ENCODE measurements at regions not wholly inside any gene's neighbourhood (a gene's known extent, or its start where the extent isn't known, plus 50 kb on each side); places are given as distances from the start of the nearest gene placed in this dataset.
A peak's percentile ranks its signal among the peaks of the same experiment; 100 is the strongest.

GRCh38 chr2:150732064-150732463, 244.6 kb upstream of the RND3 start:
- POLR2A ChIA-PET = no interaction called here
- intact Hi-C loops (cut with micrococcal nuclease) = no loop called here

More at GRCh38 chr2:150732064-150732463, 244.6 kb upstream of the RND3 start:
- CTCF ChIA-PET = no interaction called here
- Histone ChIP-seq H3K36me3 (ENCODE audit: control insufficient read depth in 2 of 2, extremely low read depth in 1 of 2, insufficient read depth in 2 of 2, low read length in 2 of 2) (no peaks in the 10 kb centered on the region), H3K9ac (replicated peaks; ENCODE audit: extremely low read depth, insufficient read depth, low read length) (no peak overlapping the region), H4K20me1 (replicated peaks; ENCODE audit: control insufficient read depth, extremely low read depth, insufficient read depth, low read length) (no peaks in the 10 kb centered on the region), H3K4me3 (replicated peaks in 1 of 3; ENCODE audit: insufficient read depth in 1 of 3, low read depth in 1 of 3, low read length in 3 of 3) (no peak overlapping the region), H3K9me3 (replicated peaks; ENCODE audit: control insufficient read depth, insufficient read depth, low read length) (no peaks in the 10 kb centered on the region), H3K27me3 (ENCODE audit: control insufficient read depth in 2 of 2, insufficient read depth in 2 of 2, low read length in 2 of 2) (no peaks in the 10 kb centered on the region), H2AFZ (ENCODE audit: low read depth, low read length) (no peak overlapping the region), H3K9me1 (replicated peaks; ENCODE audit: control insufficient read depth, extremely low read depth, insufficient read depth, low read length) (no peaks in the 10 kb centered on the region), H3K79me2 (ENCODE audit: control insufficient read depth, insufficient read depth, low read length) (no peaks in the 10 kb centered on the region), H3K27ac (ENCODE audit: insufficient read depth, low read depth, low read length) (no peak overlapping the region), H3K4me2 (ENCODE audit: insufficient read depth, low read length) (no peak overlapping the region), H3K4me1 (ENCODE audit: control insufficient read depth, extremely low read depth, insufficient read depth, low read length) (no peaks in the 10 kb centered on the region)
- DNase-seq (ENCODE audit: low read depth, low spot score) (peak; percentile 48), FAIRE-seq (no peak)
- TF ChIP-seq GATA2 (IDR thresholded peaks at IDR 0.05; ENCODE audit: insufficient read depth, insufficient read length, low read depth, low read length) (no peak), CTCF (IDR thresholded peaks at IDR 0.05; ENCODE audit: extremely low read depth in 1 of 2, insufficient read depth in 1 of 2, low read depth in 1 of 2, low read length in 2 of 2) (no peak), FOS (IDR thresholded peaks at IDR 0.05; ENCODE audit: borderline replicate concordance, insufficient read depth, low read length) (no peak), POLR2AphosphoS5 (IDR thresholded peaks at IDR 0.05; ENCODE audit: insufficient read depth, low read depth, low read length) (no peak), MAX (IDR thresholded peaks at IDR 0.05; ENCODE audit: insufficient read depth, insufficient read length) (no peak), MYC (IDR thresholded peaks at IDR 0.05; ENCODE audit: low read depth, low read length) (no peak), JUN (IDR thresholded peaks at IDR 0.05; ENCODE audit: borderline replicate concordance, insufficient read depth, insufficient read length, low read depth) (no peak)
- dilution Hi-C loops (cut with MboI; ENCODE audit: extremely low pct_ligation_motif_present, low sequenced_read_pairs) = no loop called here
- BruUV-seq (replicated peaks) = no TSS peak

Data from endothelial cell of umbilical vein (primary cell).